OCI-LY1 (cell line): ENCODE measurements at regions not wholly inside any gene's neighbourhood (a gene's known extent, or its start where the extent isn't known, plus 50 kb on each side); places are given as distances from the start of the nearest gene placed in this dataset.
"Not testable (repeated sequence)": the region's sequence is repeated elsewhere in the genome, so short reads cannot be mapped to it uniquely, and the experiment has no call there.

Source experiments
- CTCF ChIP-seq: fragments of 200-600 bp; sonication (generic), shearing (Covaris generic); IDR thresholded peaks from 2 replicates; pipeline ENCODE4 v1.5.1; 2017; ENCODE audit warnings: mild to moderate bottlenecking, antibody characterized with exemption, low read length, moderate library complexity, mixed read lengths
- EZH2 ChIP-seq: fragments of 200-600 bp; sonication (generic), shearing (Covaris generic); IDR thresholded peaks from 2 replicates; pipeline ENCODE4 v1.8.0; 2017; ENCODE audit warnings: borderline replicate concordance, mixed run types, mild to moderate bottlenecking, antibody characterized with exemption, low read length, moderate library complexity, mixed read lengths

- not testable (repeated sequence) for TF ChIP-seq CTCF, EZH2
These were observed 77.8 kb upstream of the METTL9 start for GRCh38 chr16:21521390-21522143.
